NCI-H82 treated with DMSO at 0.1 percent for 48 hours (cell line): ENCODE measurements at regions not wholly inside any gene's neighbourhood (a gene's known extent, or its start where the extent isn't known, plus 50 kb on each side); places are given as distances from the start of the nearest gene placed in this dataset.
"Not testable (repeated sequence)": the region's sequence is repeated elsewhere in the genome, so short reads cannot be mapped to it uniquely, and the experiment has no call there.

Experiments used
- DNase-seq: peaks from one replicate; lab custom pipeline; 2025; ENCODE audit not compliant: unreplicated experiment; lab: John Stamatoyannopoulos, UW

DNA sequence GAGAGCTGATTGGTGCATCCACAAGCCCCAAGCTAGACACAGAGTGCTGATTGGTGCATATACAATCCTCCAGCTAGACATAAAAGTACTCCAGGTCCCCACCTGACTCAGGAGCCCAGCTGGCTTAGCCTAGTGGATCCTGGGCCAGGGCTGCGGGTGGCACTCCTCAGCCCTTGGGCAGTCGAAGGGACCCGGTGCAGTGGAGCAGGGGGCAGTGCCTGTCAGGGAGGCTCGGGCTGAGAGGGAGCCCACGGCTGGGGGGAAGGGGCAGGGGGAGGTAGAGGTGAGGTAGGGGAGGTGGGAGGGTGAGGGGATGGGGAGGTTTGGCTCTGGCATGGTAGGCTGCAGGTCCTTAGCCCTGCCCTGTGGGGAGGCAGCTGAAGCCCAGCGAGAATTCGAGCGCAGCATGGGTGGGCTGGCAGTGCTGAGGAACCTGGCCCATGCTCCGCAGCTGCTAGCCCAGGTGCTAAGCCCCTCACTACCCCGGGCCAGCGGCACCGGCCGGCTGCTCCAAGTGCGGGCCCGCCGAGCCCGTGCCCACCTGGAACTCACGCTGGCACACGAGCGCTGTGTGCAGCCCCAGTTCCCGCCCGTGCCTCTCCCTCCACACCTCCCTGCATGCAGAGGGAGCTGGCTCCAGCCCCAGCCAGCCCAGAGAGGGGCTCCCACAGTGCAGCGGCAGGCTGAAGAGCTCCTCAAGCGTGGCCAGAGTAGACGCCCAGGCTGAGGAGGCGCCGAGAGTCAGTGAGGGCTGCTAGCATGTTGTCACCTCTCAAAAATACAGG is 742.8 kb downstream of the FAM181B start:
- DNase-seq, result no peak

DNA sequence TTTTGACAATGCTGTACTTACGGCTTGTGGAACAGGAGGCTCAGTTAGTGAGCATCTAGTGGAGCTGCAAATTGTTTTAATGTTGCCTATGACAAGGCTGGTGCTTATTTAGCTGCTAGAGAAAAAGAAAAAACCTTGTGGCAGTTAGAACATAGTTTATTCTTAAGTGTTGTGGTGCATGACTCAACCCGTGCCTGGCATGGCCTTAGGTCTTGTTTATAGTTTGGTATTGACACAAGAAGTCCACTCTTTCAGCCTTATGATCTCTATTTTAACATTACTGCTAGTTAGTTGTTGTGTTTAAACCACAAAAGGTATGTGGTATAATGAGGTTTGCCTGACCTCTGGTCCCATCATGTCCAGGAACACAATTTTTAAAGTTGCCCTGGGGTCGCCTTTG is 744.6 kb downstream of the FAM181B start:
- DNase-seq, result no peak

DNA sequence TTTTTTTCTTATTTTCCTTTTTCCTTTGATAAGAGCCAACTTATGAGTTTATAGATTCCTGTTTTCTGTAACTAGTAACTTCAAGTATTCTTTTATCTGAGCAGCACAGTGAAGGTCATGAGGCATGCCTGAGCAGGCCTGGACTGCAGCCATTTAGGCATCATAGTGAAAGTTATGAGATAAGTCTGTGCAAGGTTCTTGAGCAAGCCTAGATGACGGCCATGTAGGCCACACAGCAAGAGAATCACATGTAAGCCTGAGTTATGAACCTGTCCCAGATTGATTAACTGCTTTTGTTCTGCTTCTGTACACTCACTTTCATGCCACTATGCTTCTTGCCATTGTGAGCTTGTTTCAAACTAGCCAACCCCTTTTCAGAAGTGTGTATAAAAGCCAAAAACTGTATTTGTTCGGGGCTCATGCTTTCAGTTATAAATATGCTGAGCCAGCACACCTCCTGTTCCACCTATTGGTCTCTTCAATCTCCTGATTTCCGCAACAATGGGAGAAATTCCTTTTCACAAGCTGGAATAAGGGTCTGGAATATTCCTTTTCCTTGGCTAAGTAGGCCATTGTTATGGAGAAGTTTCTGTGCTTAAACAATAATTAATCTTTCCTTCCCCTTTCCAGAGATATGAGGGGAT is 745.7 kb downstream of the FAM181B start:
- no peak for DNase-seq

DNA sequence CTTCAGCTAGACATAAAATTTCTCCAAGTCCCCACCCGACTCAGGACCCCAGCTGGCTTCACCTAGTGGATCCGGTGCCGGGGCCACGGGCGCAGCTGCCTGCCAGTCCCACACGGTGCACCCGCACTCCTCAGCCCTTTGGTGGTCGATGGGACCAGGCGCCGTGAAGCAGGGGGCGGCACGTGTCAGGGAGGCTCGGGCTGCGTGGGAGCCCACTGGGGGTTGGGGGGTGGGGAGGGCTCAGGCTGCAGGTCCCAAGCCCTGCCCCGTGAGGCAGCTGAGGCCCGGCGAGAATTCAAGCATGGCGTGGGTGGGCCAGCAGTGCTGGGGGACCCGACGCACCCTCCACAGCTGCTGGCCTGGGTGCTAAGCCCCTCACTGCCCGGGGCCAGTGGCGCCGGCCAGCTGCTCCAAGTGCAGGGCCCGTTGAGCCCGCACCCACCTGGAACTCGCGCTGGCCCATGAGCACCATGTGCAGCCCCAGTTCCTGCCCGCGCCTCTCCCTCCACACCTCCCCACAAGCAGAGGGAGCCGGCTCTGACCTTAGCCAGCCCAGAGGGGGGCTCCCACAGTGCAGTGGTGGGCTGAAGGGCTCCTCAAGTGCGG is 747.0 kb downstream of the FAM181B start:
- no peak for DNase-seq

DNA sequence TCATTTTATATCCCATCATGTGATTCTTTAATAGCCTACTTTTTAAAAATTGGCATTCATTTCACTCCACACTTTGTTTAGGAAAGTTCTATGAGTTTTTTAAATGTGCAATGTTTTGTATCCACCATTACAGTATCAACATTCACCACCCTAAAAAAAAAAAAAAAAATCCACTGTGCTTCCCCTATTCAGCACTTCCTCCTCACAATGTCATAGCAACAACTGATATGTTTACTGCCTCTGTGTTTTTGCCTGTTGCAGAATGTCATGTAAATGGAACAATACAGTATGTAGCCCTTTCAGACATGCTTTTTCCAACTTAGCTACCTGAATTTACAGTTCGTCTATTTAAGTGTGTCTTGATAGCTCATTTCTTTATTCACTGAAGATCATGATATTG is 754.2 kb downstream of the FAM181B start:
- DNase-seq, result no peak

DNA sequence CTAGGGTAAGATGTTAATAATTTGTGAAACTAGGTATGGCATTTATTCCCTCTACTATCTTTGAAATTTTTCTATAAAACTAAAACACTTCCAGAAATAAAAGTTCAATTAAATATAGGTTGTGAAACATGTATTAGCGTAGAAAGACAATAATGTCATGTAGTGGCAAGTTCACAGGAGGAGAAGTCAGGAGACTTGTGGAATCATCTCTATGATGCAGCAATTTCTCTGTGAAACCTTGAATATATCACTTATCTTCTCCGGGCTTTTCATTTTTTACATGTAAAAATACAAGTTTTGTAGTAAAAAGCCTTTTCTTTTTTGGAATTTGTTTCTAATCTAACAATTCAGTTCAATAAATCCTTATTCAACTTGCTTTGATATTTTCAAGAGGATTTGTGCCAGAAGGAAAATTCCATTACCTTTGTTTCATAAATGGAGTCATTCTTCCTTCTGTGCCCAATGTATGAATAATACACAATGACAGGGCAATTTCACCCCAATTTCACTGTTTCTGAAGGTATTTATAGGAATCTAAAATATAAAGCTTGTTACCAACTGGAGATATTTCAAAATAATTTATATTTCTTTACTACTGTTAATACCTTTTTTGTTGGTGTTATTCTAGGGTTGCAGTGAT is 758.3 kb downstream of the FAM181B start:
- DNase-seq, result no peak

DNA sequence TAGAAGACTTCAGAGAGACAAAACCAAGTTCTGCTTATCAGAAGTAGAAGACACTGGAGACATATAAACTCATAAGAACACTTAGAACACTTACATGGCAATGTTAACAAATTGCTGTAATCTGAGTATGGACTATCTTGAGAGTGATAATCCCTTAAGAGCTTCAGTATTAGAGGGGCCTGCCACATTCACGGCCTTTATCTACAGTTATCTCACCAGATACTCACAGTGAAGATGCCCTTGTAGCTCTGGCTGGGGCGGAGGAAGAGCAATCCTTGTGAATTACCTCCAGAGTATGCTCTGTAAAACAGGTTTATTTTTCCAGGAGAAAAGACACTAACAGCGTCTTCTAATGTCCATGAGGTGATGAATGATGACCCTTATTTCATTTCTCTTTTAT is 762.8 kb downstream of the FAM181B start:
- DNase-seq, result peak; percentile 34

DNA sequence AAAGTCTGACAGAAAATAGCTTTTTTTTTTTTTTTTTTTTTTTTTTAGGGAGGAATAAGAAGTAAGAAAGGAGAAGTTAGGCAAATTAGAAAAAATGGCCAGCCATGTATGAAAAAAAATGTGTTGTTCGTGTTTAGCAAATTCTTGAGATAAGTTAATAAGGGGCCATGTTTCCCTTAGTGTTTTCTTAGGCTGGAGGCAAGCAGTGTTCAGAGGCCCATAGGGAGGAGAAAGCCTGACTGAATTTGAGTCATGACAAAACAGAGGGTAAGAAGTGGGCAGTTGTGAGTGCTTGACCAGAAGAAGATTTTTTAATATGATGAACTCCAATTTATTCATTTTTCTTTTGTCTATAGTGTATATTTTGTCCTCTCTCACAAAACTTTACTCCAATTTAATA is 766.4 kb downstream of the FAM181B start:
- DNase-seq, result no peak

DNA sequence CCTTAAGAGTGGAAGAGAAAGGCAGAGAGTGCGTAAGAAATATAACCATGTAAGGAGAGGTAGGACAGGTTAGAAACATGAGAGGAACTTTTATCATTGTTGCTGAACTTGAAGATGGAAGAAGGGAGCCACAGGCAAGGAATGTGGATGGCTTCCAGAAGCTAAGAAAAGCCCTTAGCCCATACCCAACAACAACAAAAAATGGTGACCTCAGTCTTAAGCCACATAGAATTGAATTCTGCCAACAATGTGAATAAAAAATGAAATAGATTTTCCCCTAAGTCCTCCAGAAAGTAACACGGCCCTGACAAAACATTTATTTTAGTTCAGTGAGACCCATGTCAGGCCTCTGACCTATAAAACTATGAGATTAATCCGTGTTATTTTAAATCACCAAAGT is 767.3 kb downstream of the FAM181B start:
- no peak for DNase-seq

DNA sequence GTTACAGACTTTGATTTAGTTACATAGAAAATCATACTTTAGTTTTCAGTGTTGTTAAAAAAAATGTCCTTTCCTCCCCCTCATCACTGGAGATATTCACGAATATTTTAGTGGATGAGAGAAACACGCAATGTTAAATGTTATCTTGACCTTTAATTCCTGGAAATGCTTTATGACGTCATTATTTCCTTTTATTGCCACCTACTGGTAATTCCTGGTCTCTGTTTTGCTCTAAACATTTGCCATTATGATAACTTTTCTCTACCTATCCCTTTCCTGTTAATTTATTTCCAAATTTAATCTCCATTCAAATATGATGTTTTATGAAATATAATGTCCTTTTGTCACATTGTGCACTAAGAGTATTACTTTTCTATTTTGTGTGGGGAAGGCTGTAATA is 770.6 kb downstream of the FAM181B start:
- no peak for DNase-seq

DNA sequence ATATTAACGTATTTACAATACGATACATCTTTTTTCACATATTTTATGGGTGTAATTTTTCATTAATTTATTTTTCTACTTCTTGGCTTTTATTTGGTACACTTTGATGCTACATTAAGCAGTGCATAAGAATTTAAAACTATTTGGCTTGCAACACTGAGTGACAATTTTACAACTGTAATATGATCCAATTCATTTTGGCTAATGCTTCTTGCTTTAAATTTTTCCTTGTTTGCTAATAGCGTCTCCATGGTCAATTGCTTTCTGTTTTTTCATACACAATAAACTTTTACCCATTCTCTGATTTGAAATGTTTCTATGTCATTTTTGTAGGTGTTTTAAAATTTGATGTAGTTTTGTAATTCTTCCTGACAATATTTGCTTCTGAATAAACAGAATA is 773.2 kb downstream of the FAM181B start:
- DNase-seq, result no peak

DNA sequence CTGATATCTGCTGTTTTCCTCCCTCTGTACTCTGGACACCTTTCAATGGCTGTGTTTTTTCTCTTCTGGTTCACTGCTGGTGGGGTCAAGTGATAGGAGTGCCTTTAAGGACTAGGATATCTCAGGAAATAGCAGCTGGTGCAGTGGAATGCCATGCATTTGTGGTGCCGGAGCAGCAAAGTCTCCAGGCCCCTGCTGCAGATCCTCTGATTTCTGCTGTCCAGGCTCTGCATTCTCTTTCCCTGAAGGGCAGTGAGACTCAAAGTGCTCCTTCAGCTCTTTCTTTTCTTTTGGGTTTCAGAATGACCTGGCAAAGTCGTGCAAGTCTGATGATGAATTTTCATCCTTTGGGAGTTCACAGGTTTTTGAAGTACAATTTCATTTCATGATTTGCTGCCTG is 774.3 kb downstream of the FAM181B start:
- no peak for DNase-seq

DNA sequence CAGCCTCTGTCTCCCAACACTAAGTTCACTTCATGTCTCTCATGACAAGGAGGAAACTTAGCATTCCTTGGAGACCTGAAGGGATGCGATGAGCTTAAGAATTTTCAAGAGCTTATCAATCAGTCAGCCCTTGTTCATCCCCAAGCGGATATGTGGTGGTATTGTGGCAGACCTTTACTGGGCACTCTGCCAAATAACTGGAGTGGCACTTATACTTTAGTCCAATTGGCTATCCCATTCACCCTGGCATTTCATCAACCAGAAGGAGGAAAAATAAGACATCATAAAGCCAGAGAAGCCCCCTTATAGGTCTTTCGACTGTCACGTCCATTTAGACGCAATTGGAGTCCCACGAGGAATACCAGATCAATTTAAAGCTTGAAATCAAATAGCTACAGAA is 779.4 kb downstream of the FAM181B start:
- DNase-seq, result not testable (repeated sequence)

DNA sequence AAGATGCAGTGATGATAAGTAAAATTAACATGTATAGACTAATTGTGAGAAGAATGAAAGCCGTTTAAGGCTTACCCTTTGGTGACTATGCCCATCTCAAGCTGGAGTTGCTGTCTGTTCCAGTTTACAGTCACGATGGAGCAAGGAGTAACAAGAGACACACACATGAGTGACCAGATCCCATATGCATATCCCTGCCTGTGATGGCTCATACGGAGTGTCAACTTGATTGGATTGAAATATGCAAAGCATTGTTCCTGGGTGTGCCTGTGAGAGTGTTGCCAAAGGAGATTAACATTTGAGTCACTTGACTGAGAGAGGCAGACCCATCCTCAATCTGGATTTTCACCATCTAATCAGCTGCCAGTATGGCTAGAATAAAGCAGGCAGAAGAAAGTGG is 786.8 kb downstream of the FAM181B start:
- DNase-seq, result peak; percentile 35

DNA sequence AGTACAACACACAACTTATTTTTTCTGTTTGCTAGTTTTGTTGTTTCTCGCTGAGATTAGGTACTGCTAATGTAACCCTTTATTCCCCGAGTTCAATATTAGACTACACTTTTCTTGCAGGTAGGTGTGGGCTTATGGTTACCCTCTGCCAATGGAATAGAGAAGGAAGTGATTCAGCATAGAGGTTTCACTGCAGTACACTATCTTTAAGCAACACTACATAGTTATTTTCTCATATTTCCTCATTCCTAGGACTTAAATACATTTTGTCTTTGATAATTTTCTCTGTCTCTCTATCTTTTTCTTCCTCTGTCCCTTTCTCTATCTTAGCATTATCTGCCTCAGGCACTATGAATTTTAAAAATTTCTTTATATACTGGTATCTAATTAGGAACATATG is 791.0 kb downstream of the FAM181B start:
- no peak for DNase-seq

DNA sequence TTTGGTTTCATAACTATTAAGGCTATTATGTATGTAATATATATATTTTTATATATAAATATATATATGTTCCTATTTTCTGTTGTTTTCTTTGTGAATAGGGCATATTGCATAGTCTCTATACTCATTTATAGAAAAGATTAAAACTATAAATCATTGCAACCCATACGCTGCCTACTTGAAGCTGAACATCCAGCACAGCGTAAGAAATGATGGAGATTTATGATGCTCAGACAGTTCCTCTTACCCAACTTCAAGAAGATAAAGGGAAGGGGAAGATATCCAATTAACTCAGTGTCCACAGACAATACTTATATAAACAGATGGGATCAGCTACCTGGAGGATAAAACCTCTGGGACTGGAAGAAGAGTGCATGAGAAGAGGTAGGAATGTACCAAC is 791.7 kb downstream of the FAM181B start:
- DNase-seq, result peak; percentile 11

DNA sequence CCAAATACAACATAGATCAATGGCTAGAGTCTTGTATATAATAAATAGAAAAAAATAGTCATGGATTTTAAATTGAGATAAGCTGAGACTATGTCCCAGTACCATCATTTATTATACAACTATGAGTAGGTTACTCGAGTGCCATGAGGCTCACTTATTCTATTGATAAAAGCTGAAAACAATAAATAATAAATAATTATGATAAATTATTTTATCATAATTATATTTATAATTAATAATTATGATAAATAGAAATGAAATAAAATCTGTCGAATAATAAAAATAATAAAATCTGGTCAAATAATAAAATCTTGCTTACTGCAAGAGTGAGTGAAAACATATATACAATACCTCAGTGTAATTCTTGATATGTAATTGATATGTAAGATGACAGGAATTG is 801.4 kb downstream of the FAM181B start:
- DNase-seq, result no peak

DNA sequence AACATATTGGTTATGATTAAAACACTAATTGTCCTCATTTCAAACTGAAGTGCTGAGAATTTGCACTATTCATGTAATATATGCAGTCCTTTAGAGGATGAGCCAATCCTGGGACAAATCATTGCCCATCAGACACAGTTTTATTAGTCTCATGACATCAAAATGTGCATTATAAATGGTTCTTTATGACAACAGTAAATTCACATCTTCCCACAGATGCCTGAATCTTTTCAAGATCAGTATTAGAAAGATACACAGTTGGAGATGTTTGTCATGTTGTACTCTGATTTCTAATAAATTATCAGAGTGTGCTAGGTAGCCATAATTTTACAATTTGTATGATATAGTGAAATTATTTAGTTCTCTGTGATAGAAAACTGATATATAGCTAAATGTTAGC is 813.5 kb downstream of the FAM181B start:
- DNase-seq, result no peak

DNA sequence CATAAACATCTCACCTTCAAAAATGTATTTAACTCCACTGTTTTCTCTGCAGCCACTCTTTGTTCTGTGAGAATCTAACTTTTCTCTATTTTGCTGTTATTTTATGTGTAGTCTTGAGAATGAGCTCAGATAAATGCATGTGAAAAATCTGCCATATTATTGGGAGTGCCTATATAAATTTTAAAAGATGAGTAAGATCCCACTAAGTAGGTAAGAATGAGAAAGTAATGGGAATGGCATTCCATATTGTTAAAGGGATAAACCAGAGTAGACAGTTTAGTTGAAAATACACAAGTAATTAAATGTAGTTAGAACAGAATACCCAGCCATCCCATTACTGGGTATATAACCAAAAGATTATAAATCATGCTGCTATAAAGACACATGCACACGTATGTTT is 817.2 kb downstream of the FAM181B start:
- no peak for DNase-seq

DNA sequence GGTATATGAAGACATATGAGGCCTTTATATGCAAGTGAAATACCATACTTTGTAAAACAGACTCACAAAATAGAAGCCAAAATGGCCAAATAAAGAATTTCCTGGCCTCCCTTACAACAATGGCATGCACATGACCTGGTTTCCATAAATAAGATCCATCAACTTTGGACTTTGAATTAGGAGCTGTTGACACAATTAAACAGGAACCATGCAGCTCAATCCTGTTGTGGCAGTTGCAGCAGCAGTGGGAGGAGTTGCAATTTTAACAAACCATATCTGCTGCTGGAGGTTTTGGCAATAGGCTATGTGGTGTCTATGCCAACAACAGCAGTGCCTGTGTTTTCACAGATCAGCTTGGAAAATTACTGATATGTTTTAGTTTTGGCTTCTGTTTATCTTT is 818.6 kb downstream of the FAM181B start:
- no peak for DNase-seq

DNA sequence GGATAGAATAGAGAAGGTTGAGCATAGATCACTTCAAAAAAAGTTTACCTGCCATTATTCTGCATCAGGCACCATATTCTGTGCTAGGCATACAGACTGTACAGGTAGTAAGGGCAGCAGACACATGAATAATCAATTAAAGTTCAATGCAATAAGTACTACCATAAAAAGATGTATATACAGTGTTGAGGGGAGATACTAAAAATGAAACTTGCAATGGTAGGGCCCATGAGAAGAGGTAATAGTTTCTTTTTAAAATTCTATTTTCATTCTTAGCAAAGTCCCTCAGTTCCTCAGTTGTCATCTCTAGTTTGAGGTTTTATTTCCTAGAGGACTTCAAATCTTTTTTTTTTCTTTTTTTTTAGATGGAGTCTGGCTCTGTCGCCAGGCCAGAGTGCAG is 819.9 kb downstream of the FAM181B start:
- no peak for DNase-seq

DNA sequence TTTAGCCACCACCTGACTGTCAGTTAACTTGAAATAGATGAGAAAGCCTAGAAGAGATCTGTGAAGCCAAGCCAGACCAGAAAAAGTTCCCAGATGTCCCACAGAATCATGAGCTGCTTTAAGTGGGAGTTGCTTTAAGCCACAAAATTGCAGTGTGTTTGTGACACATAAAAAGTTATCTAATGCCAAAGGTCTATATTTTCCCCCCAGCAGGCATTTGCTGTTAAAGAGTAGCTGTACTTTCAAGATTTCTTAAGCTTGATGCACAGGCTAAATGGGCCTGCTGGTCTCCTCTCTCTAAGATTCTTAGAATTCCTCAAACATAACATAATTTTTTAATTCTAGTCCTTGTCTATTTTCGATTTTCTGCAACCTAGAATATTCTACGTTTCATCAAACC is 825.7 kb downstream of the FAM181B start:
- no peak for DNase-seq
